ENCODE measurements at regions not wholly inside any gene's neighbourhood (a gene's known extent, or its start where the extent isn't known, plus 50 kb on each side); places are given as distances from the start of the nearest gene placed in this dataset.

DNA sequence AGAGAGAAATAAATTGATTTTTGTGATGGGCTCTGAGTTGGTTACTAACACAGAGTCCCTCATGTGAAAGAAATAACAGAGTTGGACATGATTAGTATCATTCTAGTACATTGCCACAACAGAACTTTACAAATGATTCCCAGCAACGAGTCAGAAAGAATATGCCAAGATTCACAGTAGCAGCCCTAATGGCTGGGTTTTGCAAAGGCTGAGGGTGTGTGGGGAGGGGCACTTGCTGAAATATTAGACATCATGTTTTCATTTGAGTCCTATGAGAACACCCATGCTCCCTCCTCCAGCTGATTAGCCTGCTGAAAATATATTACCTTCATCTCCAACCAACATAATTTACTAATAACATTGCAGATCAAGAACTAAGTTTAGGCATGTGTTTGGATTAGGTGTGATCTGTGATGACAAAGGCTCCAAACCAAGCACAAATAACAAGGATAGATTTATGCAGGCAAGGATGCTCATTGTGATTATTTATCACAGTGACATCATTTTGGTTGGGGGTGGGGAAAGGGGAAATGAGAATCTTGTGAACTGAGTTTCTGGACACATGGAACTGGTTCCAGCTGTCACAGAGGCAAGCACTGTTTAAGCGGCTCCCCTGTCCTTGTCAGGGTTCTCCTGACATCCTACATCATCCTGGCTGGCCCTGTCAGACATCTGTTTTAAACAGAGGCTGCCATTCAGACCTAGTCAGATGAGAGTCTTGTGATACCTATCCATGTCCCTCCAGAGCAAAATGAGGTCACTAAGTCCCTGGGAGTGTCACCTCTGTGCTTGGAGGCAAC, 205.8 kb upstream of the NCKAP5 start:
- no peak for DNase-seq

- DNase-seq = no peak
These were observed 206.4 kb upstream of the NCKAP5 start for GRCh38 chr2:133774654-133775015.

DNA sequence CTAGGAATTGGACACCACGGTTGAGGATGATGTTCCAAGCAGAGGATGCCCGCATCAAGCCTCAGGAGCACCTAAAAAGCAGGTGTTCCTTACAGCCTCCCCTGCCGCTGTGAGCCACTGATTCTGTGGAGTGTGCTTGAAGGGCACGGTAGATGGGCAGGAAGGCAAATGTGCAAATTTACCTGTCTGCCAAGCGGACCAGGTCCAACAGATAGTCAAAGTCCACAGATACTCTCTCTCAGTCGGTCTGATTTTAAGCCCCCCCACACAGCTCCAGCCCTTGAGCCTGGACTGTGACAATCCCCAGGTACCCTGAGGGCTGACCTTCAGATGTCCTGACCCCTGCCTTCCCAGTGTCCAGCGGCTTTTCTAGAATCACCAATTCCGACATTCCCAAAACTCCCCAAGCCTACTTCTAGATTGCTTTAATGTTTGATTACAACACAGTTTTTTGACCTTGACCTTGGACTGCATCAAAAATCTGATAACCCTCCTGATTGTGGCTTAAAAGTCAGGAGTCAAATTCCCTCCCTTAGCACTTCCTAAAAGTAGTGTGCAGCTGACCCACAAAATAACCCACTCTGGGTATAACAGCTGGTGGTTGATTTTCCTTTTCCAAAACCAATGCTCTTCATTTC, 208.8 kb upstream of the NCKAP5 start:
- DNase-seq = no peak

DNA sequence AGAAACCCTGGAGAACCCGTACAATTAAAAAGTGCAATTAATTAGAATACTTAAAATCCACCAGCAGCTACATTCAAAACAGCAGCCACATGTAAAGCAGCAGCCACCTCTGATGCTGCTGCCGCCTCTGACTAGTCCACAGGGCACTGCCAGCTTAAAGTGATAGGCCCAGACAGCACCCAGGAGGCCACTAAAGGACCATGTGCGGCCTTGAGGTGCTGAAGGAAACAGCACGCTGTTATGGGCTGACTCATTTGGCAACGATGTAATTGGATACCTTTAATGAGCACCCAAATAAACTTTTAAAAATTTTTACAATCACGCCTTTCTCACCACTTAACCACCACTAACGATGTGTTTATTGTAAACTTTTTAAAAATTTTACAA, 209.3 kb upstream of the NCKAP5 start:
- DNase-seq = no peak

DNA sequence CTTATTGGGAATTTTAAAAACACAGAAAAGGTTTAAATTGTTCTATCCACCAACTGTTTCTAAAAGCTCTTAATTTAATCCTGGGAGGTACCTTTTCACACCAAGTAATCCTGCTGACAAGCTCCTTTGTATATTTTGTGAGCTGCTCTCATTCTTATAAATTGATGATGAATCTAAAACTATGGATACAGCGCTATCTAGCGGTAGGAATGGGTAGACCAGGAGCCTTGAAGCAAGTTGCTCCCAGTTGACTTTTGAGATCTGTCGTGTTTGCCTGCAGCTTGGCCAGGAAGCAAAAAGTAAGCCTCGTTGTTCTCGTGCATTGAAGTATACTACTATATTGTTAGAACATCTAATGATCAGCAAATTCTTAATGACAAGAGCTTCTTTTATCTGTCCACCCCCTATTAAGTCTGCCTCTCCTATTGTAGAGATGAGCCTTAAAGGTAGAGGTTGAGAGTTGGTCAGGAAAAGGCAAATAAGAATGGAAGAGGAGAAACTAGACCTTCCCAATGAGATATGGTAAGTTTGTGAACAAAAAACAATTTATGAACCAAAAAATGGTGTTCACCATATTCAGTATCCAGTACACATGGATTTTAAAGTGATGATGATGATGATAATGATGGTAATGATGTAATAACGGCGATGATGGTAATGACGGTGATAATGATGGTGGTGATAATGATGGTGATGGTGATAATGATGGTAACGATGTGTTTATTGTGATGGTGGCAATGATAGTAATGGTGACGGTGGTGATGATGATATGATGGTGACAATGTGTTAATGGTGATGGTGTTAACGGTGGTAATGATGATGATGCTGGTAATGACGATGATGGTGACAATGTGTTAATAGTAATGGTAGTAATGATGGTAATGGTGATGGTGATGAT, 212.1 kb upstream of the NCKAP5 start:
- DNase-seq = peak; percentile 51

DNA sequence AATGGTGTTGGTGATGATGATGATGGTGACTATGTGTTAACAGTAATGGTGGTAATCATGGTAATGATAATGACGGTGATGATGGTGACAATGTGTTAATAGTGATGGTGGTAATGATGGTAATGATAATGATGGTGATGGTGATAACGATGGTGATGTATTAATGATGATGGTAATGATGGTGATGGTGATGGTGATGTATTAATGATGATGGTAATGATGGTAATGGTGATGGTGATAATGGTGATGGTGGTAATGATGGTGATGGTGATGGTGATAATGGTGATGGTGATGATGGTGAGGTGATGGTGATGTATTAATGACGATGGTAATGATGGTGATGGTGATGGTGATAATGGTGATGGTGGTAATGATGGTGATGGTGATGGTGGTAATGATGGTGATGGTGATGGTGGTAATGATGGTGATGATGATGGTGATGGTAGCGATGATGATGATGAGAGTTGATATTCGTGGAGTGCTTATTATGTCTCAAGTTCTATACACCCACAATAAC, 212.8 kb upstream of the NCKAP5 start:
- no peak for DNase-seq

- DNase-seq = no peak
These were observed 218.9 kb upstream of the NCKAP5 start for GRCh38 chr2:133787207-133787606.

DNA sequence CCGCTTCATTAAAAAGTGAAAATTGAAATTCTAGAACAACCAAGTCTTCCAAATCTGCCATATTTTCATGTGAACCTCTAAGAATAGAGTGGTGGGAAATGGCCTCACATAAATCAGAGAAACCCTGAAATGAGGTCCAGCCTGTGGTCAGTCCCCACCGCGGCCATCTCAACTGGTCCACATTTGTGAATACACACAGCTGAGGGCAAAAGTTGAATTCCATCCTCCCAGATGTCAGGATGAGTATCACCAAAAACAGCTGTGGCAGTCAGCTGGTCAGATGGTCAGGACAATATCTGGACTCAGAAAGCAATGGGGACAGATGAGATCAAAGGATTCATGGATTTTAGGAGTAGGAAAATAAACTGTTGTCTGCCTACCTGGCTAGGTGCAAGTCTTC, 219.4 kb upstream of the NCKAP5 start:
- DNase-seq = no peak

- DNase-seq = no peak
These were observed 220.1 kb upstream of the NCKAP5 start for GRCh38 chr2:133788386-133788785.

DNA sequence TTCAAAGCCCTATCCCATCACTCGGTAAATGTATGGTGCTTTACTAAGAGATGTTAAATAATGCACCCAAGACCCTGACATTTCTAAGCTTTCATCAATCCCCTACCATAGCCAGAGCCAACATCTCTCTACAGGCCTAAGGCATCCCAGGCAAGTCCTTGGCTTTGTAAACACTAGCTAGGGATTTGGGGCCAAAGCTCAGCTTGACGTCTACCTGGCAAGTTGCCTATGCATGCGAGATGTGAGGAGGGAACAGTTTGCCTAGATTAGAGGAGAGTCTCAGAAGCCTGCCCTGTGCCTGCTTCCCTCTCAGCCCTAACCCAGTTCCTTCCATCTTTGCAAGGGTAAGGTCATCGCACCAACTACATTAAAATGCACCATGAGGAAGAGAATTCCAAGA, 221.5 kb upstream of the NCKAP5 start:
- no peak for DNase-seq

GRCh38 chr2:133790711-133791110, 222.4 kb upstream of the NCKAP5 start:
- DNase-seq = no peak

- DNase-seq = no peak
These were observed 222.9 kb upstream of the NCKAP5 start for GRCh38 chr2:133791191-133791590.

GRCh38 chr2:133792223-133792622, 224.0 kb upstream of the NCKAP5 start:
- no peak for DNase-seq

- DNase-seq = no peak
These were observed 225.9 kb upstream of the NCKAP5 start for GRCh38 chr2:133794114-133794513.

- no peak for DNase-seq
These were observed 233.7 kb upstream of the NCKAP5 start for GRCh38 chr2:133801946-133802345.

GRCh38 chr2:133802409-133803039, 234.3 kb upstream of the NCKAP5 start:
- no peak for DNase-seq

DNA sequence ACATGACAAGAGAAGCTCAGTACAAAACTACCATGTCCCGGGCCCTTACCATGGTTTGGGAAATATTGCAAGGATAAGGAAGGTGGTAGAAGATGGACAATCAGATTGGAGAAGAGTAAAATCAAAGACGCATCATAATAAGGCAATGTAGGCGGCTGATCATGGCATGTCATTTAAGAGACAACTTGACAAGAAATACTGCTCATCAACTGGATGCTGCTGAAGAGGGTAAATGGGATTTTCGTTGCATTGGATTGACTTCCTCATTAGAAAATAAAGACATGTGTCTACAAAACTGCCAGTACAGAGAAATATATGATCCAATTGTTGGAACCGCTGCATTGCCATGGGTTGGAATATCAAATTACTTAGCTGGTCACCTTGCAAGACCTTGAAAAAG, 238.3 kb upstream of the NCKAP5 start:
- no peak for DNase-seq

DNA sequence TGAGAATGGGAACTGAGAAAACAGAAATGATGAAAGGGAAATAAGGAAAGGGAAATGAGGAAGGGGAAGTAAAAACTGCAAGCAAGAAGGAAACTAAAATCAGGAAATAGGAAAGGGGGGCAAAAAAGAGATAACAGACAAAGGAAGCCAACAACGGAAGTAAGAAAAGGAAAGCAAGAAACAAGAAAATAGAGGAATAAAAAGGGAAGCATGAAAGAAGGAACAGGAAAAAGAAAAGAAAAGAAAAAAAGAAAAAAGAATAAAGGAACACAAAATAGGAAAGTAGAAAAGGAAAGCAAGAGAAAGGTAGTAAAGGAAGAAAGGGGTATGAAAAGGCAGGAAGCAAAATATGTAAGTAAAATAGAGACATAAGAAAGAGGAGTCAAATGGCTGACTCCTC, 241.2 kb upstream of the NCKAP5 start:
- DNase-seq = no peak

DNA sequence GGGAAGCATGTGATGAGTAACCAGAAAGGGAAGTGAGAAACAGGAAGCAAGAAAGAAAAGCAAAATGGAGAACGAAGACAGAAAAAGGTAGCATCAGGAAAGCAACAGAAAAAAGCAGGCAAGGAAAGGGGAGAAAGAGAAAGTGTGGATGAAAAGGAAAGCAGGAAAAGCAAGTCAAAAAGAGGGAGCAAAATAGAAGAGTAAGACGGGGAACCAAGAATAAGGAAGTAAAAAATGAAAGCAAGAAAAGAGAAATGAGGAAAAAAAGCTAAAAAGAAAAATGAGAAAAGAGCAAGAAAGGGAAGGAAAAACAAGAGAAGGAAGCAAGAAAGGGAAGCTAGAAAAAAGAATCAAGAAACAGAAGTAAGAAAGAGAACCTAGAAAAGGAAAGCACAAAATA, 242.3 kb upstream of the NCKAP5 start:
- no peak for DNase-seq

GRCh38 chr2:133811409-133812125, 243.3 kb upstream of the NCKAP5 start:
- no peak for DNase-seq

- DNase-seq = no peak
These were observed 244.8 kb upstream of the NCKAP5 start for GRCh38 chr2:133812826-133813617.

DNA sequence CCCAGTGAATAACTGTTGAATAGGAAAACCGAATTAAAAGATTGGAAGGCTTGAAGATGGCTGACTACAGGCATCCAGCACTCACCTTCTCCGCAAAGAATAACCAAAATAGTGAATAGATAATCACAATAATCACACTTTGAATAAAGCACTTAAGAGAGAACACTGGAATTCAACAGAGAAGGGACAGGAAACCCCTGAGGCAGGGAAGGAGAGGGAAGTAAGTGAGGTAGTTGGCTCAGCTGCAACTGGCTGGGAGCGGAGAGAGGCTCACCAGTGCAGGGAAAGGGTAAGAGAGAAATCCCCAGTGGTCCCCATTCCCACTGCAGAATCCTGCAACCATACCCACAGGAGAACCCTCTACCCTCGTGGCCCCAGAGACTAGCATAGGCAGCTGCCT, 246.6 kb upstream of the NCKAP5 start:
- no peak for DNase-seq
